Hepatocyte (in vitro differentiated cells): ENCODE measurements at regions not wholly inside any gene's neighbourhood (a gene's known extent, or its start where the extent isn't known, plus 50 kb on each side); places are given as distances from the start of the nearest gene placed in this dataset.

Experiments used
- DNase-seq: peaks from one replicate; pipeline ENCODE4 v3.0.0-alpha.2; 2016; ENCODE audit warnings: low spot score
- H2AFZ ChIP-seq: fragments of 200-600 bp; sonication (generic); 2 replicates; pipeline ENCODE4 v1.6.0; 2016; ENCODE audit warnings: antibody characterized with exemption, mild to moderate bottlenecking
- H3K27ac ChIP-seq: fragments of 200-600 bp; sonication (generic); 2 replicates; pipeline ENCODE4 v1.5.1; 2016; ENCODE audit warnings: mild to moderate bottlenecking
- H3K27me3 ChIP-seq: fragments of 200-600 bp; sonication (generic); 2 replicates; pipeline ENCODE4 v1.6.1; 2016
- H3K36me3 ChIP-seq: fragments of 200-600 bp; sonication (generic); replicated peaks from 2 replicates; pipeline ENCODE4 v1.5.1; 2016; ENCODE audit warnings: low read depth; ENCODE audit not compliant: insufficient read depth
- H3K4me1 ChIP-seq: fragments of 200-600 bp; sonication (generic); 2 replicates; pipeline ENCODE4 v1.5.1; 2016; ENCODE audit warnings: mild to moderate bottlenecking, moderate library complexity; ENCODE audit not compliant: insufficient read depth
- H3K4me2 ChIP-seq: fragments of 200-600 bp; sonication (generic); 2 replicates; pipeline ENCODE4 v1.6.0; 2016
- H3K4me3 ChIP-seq: fragments of 200-600 bp; sonication (generic); 2 replicates; pipeline ENCODE4 v1.5.1; 2016; ENCODE audit warnings: mild to moderate bottlenecking
- H3K79me2 ChIP-seq: fragments of 200-600 bp; sonication (generic); 2 replicates; pipeline ENCODE4 v1.6.0; 2017; ENCODE audit warnings: mild to moderate bottlenecking
- H3K9me2 ChIP-seq: fragments of 200-600 bp; sonication (generic); replicated peaks from 2 replicates; pipeline ENCODE4 v1.6.0; 2017; ENCODE audit warnings: mild to moderate bottlenecking; ENCODE audit not compliant: insufficient read depth
- H3K9me3 ChIP-seq: fragments of 200-600 bp; sonication (generic); 2 replicates; pipeline ENCODE4 v1.5.1; 2016; ENCODE audit warnings: low read depth, mild to moderate bottlenecking
- H4K20me1 ChIP-seq: fragments of 200-600 bp; sonication (generic); 2 replicates; pipeline ENCODE4 v1.6.0; 2016; ENCODE audit warnings: mild to moderate bottlenecking; ENCODE audit not compliant: insufficient read depth, poor library complexity, severe bottlenecking
- CTCF ChIP-seq: fragments of 200-600 bp; sonication (generic); IDR thresholded peaks from 2 replicates; pipeline ENCODE4 v1.5.1; 2016; ENCODE audit warnings: antibody characterized with exemption, mild to moderate bottlenecking; ENCODE audit not compliant: poor library complexity
- EZH2 ChIP-seq: fragments of 200-600 bp; sonication (generic); IDR thresholded peaks from 2 replicates; pipeline ENCODE4 v1.6.1; 2016; ENCODE audit warnings: antibody characterized with exemption, mild to moderate bottlenecking, borderline replicate concordance
- EZH2phosphoT487 ChIP-seq: fragments of 200-600 bp; sonication (generic); IDR thresholded peaks from one replicate; pipeline ENCODE4 v1.6.1; 2018; ENCODE audit warnings: antibody characterized with exemption, mild to moderate bottlenecking, low read depth, moderate library complexity; ENCODE audit not compliant: unreplicated experiment, severe bottlenecking
- WGBS: methylation state at CpG from one replicate; pipeline ENCODE4 v1.1.6; 2016; ENCODE audit warnings: low lambda C conversion rate; ENCODE audit errors: missing lambda C conversion rate; 5-methylcytosine and 5-hydroxymethylcytosine counted together

- TF ChIP-seq EZH2 (no peak), CTCF (no peak), EZH2phosphoT487 (no peak)
- no peak overlapping the region for H3K4me2 ChIP-seq
- H3K9me3 ChIP-seq, result no peaks in the 10 kb centered on the region
- H4K20me1 ChIP-seq, result no peaks in the 10 kb centered on the region
- H3K27me3 ChIP-seq, result no peaks in the 10 kb centered on the region
- H3K27ac ChIP-seq, result no peak overlapping the region
- H3K9me2 ChIP-seq, result no peaks in the 10 kb centered on the region
- 93% methylated on average over 3 of the region's 3 CpGs for WGBS
- H3K79me2 ChIP-seq, result no peaks in the 10 kb centered on the region
- H2AFZ ChIP-seq, result no peak overlapping the region
- no peak overlapping the region for H3K4me3 ChIP-seq
- DNase-seq, result no peak
- H3K4me1 ChIP-seq, result no peaks in the 10 kb centered on the region
- no peaks in the 10 kb centered on the region for H3K36me3 ChIP-seq
Observed at GRCh38 chr1:115211071-115211745, 121.9 kb upstream of the TSPAN2 start.

- H3K27ac ChIP-seq, result no peak overlapping the region
- no peak for DNase-seq
- H3K36me3 ChIP-seq, result no peaks in the 10 kb centered on the region
- H3K79me2 ChIP-seq, result no peaks in the 10 kb centered on the region
- no peak overlapping the region for H2AFZ ChIP-seq
- no peaks in the 10 kb centered on the region for H3K27me3 ChIP-seq
- H3K4me2 ChIP-seq, result no peak overlapping the region
- TF ChIP-seq CTCF (no peak), EZH2phosphoT487 (no peak), EZH2 (no peak)
- no peaks in the 10 kb centered on the region for H3K9me3 ChIP-seq
- no peaks in the 10 kb centered on the region for H3K9me2 ChIP-seq
- 70% methylated on average over 4 of the region's 4 CpGs for WGBS
- H4K20me1 ChIP-seq, result no peaks in the 10 kb centered on the region
- no peaks in the 10 kb centered on the region for H3K4me1 ChIP-seq
- H3K4me3 ChIP-seq, result no peak overlapping the region
Observed at GRCh38 chr1:115210302-115210711, 121.0 kb upstream of the TSPAN2 start.

GRCh38 chr1:115204513-115204912, 115.2 kb upstream of the TSPAN2 start:
- no peaks in the 10 kb centered on the region for H3K79me2 ChIP-seq
- no peak for TF ChIP-seq CTCF
- no peak for TF ChIP-seq EZH2
- TF ChIP-seq EZH2phosphoT487, result no peak
- no peaks in the 10 kb centered on the region for H3K27me3 ChIP-seq
- no peak overlapping the region for H3K27ac ChIP-seq
- no peaks in the 10 kb centered on the region for H4K20me1 ChIP-seq
- 72% methylated on average over 1 of the region's 1 CpG for WGBS
- H3K9me3 ChIP-seq, result peaks cover 8% of the 10 kb centered on the region
- no peak overlapping the region for H3K4me2 ChIP-seq
- no peak overlapping the region for H3K4me3 ChIP-seq
- no peaks in the 10 kb centered on the region for H3K36me3 ChIP-seq
- DNase-seq, result no peak
- no peaks in the 10 kb centered on the region for H3K9me2 ChIP-seq
- no peaks in the 10 kb centered on the region for H3K4me1 ChIP-seq
- no peak overlapping the region for H2AFZ ChIP-seq
